WI38 (cell line): ENCODE measurements at regions not wholly inside any gene's neighbourhood (a gene's known extent, or its start where the extent isn't known, plus 50 kb on each side); places are given as distances from the start of the nearest gene placed in this dataset.

Source experiments
- H3K4me3 ChIP-seq: 2 replicates; pipeline ENCODE4 v1.5.1; 2011; ENCODE audit warnings: low read depth, mild to moderate bottlenecking, control low read depth, low read length
- CTCF ChIP-seq: IDR thresholded peaks from 2 replicates; pipeline ENCODE4 v1.5.1; 2012; ENCODE audit warnings: low read depth, mild to moderate bottlenecking, control low read depth, low read length

- H3K4me3 ChIP-seq, result no peak overlapping the region
- TF ChIP-seq CTCF, result no peak
These were observed 150.4 kb upstream of the GAREM1 start for GRCh38 chr18:32621034-32621433.

- no peak overlapping the region for H3K4me3 ChIP-seq
- TF ChIP-seq CTCF, result no peak
These were observed 147.9 kb upstream of the GAREM1 start for GRCh38 chr18:32618546-32618945.

- no peak overlapping the region for H3K4me3 ChIP-seq
- TF ChIP-seq CTCF, result no peak
These were observed 143.1 kb upstream of the GAREM1 start for GRCh38 chr18:32613821-32614220.

GRCh38 chr18:32612651-32613050 is 142.0 kb upstream of the GAREM1 start:
- H3K4me3 ChIP-seq, result no peak overlapping the region

GRCh38 chr18:32610176-32610575 is 139.5 kb upstream of the GAREM1 start:
- no peak overlapping the region for H3K4me3 ChIP-seq
- TF ChIP-seq CTCF, result no peak

More at GRCh38 chr18:32612651-32613050, 142.0 kb upstream of the GAREM1 start:
- TF ChIP-seq CTCF, result no peak

GRCh38 chr18:32607816-32608215 is 137.1 kb upstream of the GAREM1 start:
- no peak overlapping the region for H3K4me3 ChIP-seq
- no peak for TF ChIP-seq CTCF

GRCh38 chr18:32598144-32598543 is 127.5 kb upstream of the GAREM1 start:
- H3K4me3 ChIP-seq, result no peak overlapping the region
- TF ChIP-seq CTCF, result no peak
